Stomach (tissue), 8 donors: ENCODE measurements at regions not wholly inside any gene's neighbourhood (a gene's known extent, or its start where the extent isn't known, plus 50 kb on each side); places are given as distances from the start of the nearest gene placed in this dataset.

Experiments used
- DNase-seq, 2 donors: peaks; one replicate each; pipeline versions ENCODE4 v3.0.0 to v3.0.0-alpha.2; 2013 to 2019
- H3K27ac ChIP-seq, 5 donors: fragments of 200-600 bp in 4 of 5; sonication (generic) in 4 of 5; one replicate each; pipeline ENCODE4 v1.5.1; 2013 to 2019; ENCODE audit warnings: mild to moderate bottlenecking in 1 of 5, moderate library complexity in 1 of 5
- H3K27me3 ChIP-seq, 3 donors: fragments of 200-600 bp; sonication (generic); one replicate each; pipeline ENCODE4 v1.5.1; 2017 to 2019; ENCODE audit warnings: mixed run types in 1 of 3
- H3K36me3 ChIP-seq, 4 donors: fragments of 200-600 bp; sonication (generic); 1 replicate in 3 of 4; 2 replicates in 1 of 4; pipeline ENCODE4 v1.5.1; 2016 to 2019
- H3K4me1 ChIP-seq, 4 donors: fragments of 200-600 bp; sonication (generic); one replicate each; pipeline ENCODE4 v1.5.1; 2016 to 2019
- H3K4me3 ChIP-seq, 4 donors: fragments of 200-600 bp; sonication (generic) in 3 of 4; one replicate each; pipeline ENCODE4 v1.5.1; 2016 to 2019; ENCODE audit warnings: mild to moderate bottlenecking in 1 of 4
- H3K9me3 ChIP-seq, 4 donors: fragments of 200-600 bp; sonication (generic); one replicate each; pipeline ENCODE4 v1.5.1; 2016 to 2019
- EP300 ChIP-seq: sonication (generic); formaldehyde crosslinking; IDR thresholded peaks from one replicate; pipeline ENCODE4 v1.6.1; 2017; ENCODE audit warnings: antibody characterized with exemption
- POLR2A ChIP-seq, 4 donors: fragments of 450-650 bp; IDR thresholded peaks; one replicate each; pipeline ENCODE4 v1.6.1; 2016; ENCODE audit warnings: antibody characterized with exemption in 4 of 4, control low read depth in 2 of 4, mild to moderate bottlenecking in 1 of 4, moderate library complexity in 1 of 4
- POLR2AphosphoS5 ChIP-seq, 3 donors: sonication (generic); formaldehyde crosslinking; IDR thresholded peaks; one replicate each; pipeline ENCODE4 v1.6.1; 2016; ENCODE audit warnings: antibody characterized with exemption in 3 of 3
- WGBS, 5 donors: extraction: QIAGEN DNeasy Blood & Tissue Kit in 3 of 5; methylation state at CpG; one replicate each; pipeline versions ENCODE4 v1.1.5 to v1.1.7; 2013 to 2018; 5-methylcytosine and 5-hydroxymethylcytosine counted together
- intact Hi-C: fragments of 100-400 bp; cut with DNase I; formaldehyde crosslinking; loops from one replicate; pipeline ENCODE4 v1.15.1; 2023; ENCODE audit warnings: low total_unique reads
- TF ChIP-seq, protein P1 (sequence below), 7 experiments: fragments of 450-650 bp in 4 of 7; fragments of 200-600 bp in 3 of 7; sonication (generic) in 3 of 7; IDR thresholded peaks; one replicate each; pipeline ENCODE4 v1.5.1; 2016 to 2019; ENCODE audit warnings: antibody characterized with exemption in 7 of 7, control low read depth in 2 of 7, mild to moderate bottlenecking in 1 of 7
- donor health status: healthy with polysubstance abuse.
- donor health status: Bipolar disorder and iron deficiency.
- donor health status: healthy.

DNA sequence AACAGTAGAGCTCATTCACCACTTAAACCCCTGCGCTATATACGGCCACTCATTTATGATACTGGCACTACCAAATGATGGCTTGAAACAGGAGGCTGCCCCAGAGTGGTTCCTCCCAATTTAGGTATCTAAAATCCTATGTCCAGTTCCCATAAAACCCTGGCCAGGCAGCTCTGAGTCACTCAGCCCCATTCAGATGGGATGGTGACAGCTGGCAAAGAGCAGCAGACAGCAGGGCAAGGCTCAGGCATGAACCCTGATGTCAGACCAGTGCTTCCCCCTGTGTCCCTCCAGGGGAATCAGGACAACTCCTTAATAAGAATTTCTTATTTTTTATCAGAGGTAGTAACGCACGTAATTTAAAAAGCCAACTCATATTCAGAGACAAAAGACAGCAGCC lies 77.2 kb upstream of the RNU6-1 start:
- peaks cover 34 to 65% (median 54%) of the 10 kb centered on the region in 4 donors for H3K4me1 ChIP-seq
- intact Hi-C loops = no loop called here
- DNase-seq = peak in 1 of 2 donors; percentile 40
- no peaks in the 10 kb centered on the region for H3K27me3 ChIP-seq
- H3K4me3 ChIP-seq = no peak overlapping the region
- H3K36me3 ChIP-seq = no peaks in the 10 kb centered on the region
- 59 to 73% (median 69%) methylated on average over 4 of the region's 4 CpGs for WGBS, 5 donors
- peak overlapping the region in 4 of 5 donors; percentile 80 to 91 (median 86) for H3K27ac ChIP-seq
- TF ChIP-seq POLR2A (IDR thresholded peaks at IDR 0.05) (no peak), EP300 (no peak), POLR2AphosphoS5 (IDR thresholded peaks at IDR 0.05) (peak in 1 of 3 donors; percentile 47)
- peaks cover 0 to 6% (median 0%) of the 10 kb centered on the region in 4 donors for H3K9me3 ChIP-seq

DNA sequence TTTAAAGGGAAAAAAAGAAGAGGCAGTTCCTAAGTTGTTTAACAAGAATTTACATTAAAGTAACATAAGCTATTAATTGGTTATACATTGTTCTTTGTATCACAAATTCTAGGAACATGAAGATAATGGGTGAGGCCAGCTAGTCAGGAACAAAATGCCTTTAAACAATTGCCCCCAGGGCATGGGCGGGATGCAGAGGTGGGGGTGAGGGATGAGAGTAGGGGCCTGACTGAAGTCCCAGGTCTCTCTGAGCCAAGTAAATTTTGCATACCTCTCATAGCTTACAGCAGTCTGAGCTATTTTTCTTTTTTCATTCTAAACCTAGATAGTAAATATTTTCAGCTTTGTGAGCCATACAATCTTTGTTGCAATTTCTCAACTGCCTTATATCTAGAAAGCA lies 77.8 kb upstream of the RNU6-1 start:
- Histone ChIP-seq H3K9me3 (peaks cover 0 to 6% (median 0%) of the 10 kb centered on the region in 4 donors), H3K4me1 (peaks cover 34 to 65% (median 53%) of the 10 kb centered on the region in 4 donors), H3K27me3 (no peaks in the 10 kb centered on the region), H3K36me3 (no peaks in the 10 kb centered on the region), H3K27ac (peak overlapping the region in 4 of 5 donors; percentile 80 to 91 (median 86)), H3K4me3 (no peak overlapping the region)
- no peak for DNase-seq
- TF ChIP-seq EP300 (no peak), POLR2A (IDR thresholded peaks at IDR 0.05) (no peak), POLR2AphosphoS5 (IDR thresholded peaks at IDR 0.05) (no peak)
- TF ChIP-seq, protein P1, sequence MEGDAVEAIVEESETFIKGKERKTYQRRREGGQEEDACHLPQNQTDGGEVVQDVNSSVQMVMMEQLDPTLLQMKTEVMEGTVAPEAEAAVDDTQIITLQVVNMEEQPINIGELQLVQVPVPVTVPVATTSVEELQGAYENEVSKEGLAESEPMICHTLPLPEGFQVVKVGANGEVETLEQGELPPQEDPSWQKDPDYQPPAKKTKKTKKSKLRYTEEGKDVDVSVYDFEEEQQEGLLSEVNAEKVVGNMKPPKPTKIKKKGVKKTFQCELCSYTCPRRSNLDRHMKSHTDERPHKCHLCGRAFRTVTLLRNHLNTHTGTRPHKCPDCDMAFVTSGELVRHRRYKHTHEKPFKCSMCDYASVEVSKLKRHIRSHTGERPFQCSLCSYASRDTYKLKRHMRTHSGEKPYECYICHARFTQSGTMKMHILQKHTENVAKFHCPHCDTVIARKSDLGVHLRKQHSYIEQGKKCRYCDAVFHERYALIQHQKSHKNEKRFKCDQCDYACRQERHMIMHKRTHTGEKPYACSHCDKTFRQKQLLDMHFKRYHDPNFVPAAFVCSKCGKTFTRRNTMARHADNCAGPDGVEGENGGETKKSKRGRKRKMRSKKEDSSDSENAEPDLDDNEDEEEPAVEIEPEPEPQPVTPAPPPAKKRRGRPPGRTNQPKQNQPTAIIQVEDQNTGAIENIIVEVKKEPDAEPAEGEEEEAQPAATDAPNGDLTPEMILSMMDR (IDR thresholded peaks at IDR 0.05) = no peak
- WGBS, 5 donors = 55 to 71% (median 68%) methylated on average over 1 of the region's 1 CpG
- intact Hi-C loops = no loop called here

DNA sequence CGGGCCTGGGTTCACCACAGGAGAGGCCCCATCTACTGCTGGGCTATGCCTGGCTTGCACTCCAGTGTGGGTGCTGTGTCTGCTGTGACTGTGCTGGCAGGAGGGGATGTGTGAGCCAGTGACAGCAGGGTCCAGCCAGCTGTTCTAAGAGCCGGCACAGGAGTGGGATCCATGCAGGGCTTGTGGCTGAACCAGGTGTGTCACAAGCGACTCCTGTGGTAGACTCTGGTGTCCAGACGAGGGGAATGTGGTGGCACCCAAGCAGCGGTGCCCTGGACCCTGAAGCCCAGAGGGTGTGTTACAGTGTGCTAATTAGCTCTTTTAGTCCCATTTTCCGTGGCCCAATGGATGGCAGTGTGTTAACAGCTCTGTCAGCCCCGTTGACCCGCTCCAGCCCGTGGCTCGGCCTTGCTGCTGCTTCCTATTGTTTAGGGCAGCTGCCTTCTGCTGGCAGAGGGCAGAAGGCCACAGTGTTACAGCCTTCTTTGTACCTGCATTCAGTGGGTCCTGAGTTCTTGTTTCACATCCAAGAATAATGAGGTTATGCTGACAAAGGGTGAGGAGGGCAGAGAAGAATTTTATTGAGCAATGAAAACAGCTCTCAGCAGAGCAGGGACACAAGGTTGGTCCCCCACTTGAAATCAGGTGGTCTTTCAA lies 78.5 kb upstream of the RNU6-1 start:
- Histone ChIP-seq H3K9me3 (peaks cover 0 to 6% (median 0%) of the 10 kb centered on the region in 4 donors), H3K27ac (peak overlapping the region in 4 of 5 donors; percentile 34 to 91 (median 84)), H3K4me1 (peaks cover 38 to 65% (median 53%) of the 10 kb centered on the region in 4 donors), H3K4me3 (no peak overlapping the region), H3K36me3 (no peaks in the 10 kb centered on the region), H3K27me3 (no peaks in the 10 kb centered on the region)
- intact Hi-C loops = no loop called here
- TF ChIP-seq POLR2AphosphoS5 (IDR thresholded peaks at IDR 0.05) (no peak), EP300 (no peak), POLR2A (IDR thresholded peaks at IDR 0.05) (no peak)
- TF ChIP-seq, protein P1 (IDR thresholded peaks at IDR 0.05) = no peak
- WGBS, 5 donors = 90 to 96% (median 90%) methylated on average over 10 of the region's 10 CpGs
- DNase-seq = no peak

DNA sequence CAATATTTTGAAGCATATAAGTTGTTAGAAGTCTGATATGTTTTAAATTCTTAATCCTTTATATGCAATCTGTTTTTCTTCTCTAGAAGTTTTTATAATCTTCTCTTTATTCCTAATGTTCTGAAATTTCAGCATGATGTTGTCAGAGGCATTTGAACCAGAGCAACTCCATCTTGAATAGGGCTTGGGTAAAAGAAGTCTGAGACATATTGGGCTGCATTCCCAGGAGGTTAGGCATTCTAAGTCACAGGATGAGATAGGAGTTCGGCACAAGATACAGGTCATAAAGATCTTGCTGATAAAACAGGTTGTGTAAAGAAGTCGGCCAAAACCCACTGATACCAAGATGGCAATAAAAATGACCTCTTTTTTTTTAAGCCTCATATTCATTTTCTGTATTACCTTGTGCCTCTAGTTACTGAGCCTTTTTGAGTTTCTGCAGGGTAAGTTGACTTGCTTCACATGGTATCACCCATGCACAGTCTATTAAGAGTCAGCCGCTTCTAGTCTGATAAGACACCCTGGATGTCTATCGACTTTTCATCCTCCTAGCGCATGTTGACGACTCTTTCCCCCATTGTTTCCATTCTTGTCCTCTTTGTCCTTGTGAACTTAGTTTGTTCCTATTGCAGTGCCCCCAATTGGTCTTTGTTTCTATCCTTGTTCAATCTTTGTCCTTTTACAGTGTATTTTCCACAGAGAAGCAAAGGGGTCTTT lies 80.8 kb upstream of the RNU6-1 start:
- Histone ChIP-seq H3K27me3 (no peaks in the 10 kb centered on the region), H3K27ac (no peak overlapping the region), H3K4me1 (peaks cover 29 to 65% (median 47%) of the 10 kb centered on the region in 4 donors), H3K4me3 (no peak overlapping the region), H3K9me3 (peaks cover 0 to 6% (median 0%) of the 10 kb centered on the region in 4 donors), H3K36me3 (no peaks in the 10 kb centered on the region)
- intact Hi-C loops = no loop called here
- TF ChIP-seq POLR2AphosphoS5 (IDR thresholded peaks at IDR 0.05) (no peak), EP300 (no peak), POLR2A (IDR thresholded peaks at IDR 0.05) (no peak)
- TF ChIP-seq, protein P1 (IDR thresholded peaks at IDR 0.05) = no peak
- DNase-seq = no peak
- 67 to 88% (median 82%) methylated on average over 6 of the region's 6 CpGs for WGBS, 5 donors
